Smooth muscle cell (in vitro differentiated cells): ENCODE measurements at regions not wholly inside any gene's neighbourhood (a gene's known extent, or its start where the extent isn't known, plus 50 kb on each side); places are given as distances from the start of the nearest gene placed in this dataset.

Source experiments
- DNase-seq: peaks from one replicate; lab custom pipeline; 2025; ENCODE audit not compliant: unreplicated experiment; lab: John Stamatoyannopoulos, UW
- H2AFZ ChIP-seq: fragments of 200-600 bp; sonication (generic); 2 replicates; pipeline ENCODE4 v1.6.0; 2016; ENCODE audit warnings: antibody characterized with exemption, low read depth, mild to moderate bottlenecking
- H3F3A ChIP-seq: fragments of 200-600 bp; sonication (generic); 2 replicates; pipeline ENCODE4 v1.6.0; 2017; ENCODE audit warnings: antibody characterized with exemption, low read depth
- H3K27ac ChIP-seq: fragments of 200-600 bp; sonication (generic); 2 replicates; pipeline ENCODE4 v1.5.1; 2016; ENCODE audit warnings: low read depth, mild to moderate bottlenecking
- H3K27me3 ChIP-seq: fragments of 200-600 bp; sonication (generic); 2 replicates; pipeline ENCODE4 v1.6.1; 2016; ENCODE audit warnings: low read depth, mild to moderate bottlenecking
- H3K36me3 ChIP-seq: fragments of 200-600 bp; sonication (generic); 2 replicates; pipeline ENCODE4 v1.5.1; 2016; ENCODE audit warnings: low read depth
- H3K4me1 ChIP-seq: fragments of 200-600 bp; sonication (generic); 2 replicates; pipeline ENCODE4 v1.5.1; 2016; ENCODE audit warnings: low read depth
- H3K4me2 ChIP-seq: fragments of 200-600 bp; sonication (generic); 2 replicates; pipeline ENCODE4 v1.6.0; 2016; ENCODE audit warnings: mild to moderate bottlenecking
- H3K4me3 ChIP-seq: fragments of 200-600 bp; sonication (generic); 2 replicates; pipeline ENCODE4 v1.5.1; 2016; ENCODE audit warnings: mild to moderate bottlenecking
- H3K79me2 ChIP-seq: fragments of 200-600 bp; sonication (generic); 2 replicates; pipeline ENCODE4 v1.6.0; 2016; ENCODE audit warnings: low read depth, mild to moderate bottlenecking
- H3K9ac ChIP-seq: fragments of 200-600 bp; sonication (generic); 2 replicates; pipeline ENCODE4 v1.6.0; 2016; ENCODE audit warnings: low read depth
- H3K9me3 ChIP-seq: fragments of 200-600 bp; sonication (generic); replicated peaks from 2 replicates; pipeline ENCODE4 v1.5.1; 2016; ENCODE audit warnings: low read depth
- H4K20me1 ChIP-seq: fragments of 200-600 bp; sonication (generic); 2 replicates; pipeline ENCODE4 v1.6.0; 2016; ENCODE audit warnings: low read depth
- WGBS: methylation state at CpG from one replicate; pipeline ENCODE4 v1.1.7; 2016; ENCODE audit warnings: low lambda C conversion rate; 5-methylcytosine and 5-hydroxymethylcytosine counted together
- TF ChIP-seq, protein P1 (sequence below): fragments of 200-600 bp; sonication (generic); IDR thresholded peaks from 2 replicates; pipeline ENCODE4 v1.5.1; 2017; ENCODE audit warnings: borderline replicate concordance, mild to moderate bottlenecking, antibody characterized with exemption; ENCODE audit not compliant: insufficient read depth, poor library complexity, severe bottlenecking

DNA sequence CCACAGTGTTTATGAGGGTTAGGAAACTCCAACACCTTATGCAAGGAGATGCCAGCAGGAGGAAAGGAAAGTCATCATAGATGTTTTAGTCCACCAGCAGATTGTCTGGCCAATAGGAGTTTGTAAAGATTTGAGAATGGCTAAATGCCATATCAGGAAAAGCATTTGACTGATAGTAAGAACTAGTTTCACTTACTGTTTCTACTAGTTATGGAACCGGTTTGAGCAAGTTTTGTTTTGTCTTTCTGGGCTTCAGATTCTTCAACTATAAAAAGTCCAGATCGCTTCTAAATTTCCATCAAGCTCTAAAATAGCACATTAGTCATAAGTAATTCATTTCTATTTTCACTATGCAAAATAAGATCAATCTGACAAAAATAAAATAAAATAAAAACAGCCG is 254.8 kb upstream of the TMCO5A start:
- Histone ChIP-seq H3K9me3 (no peaks in the 10 kb centered on the region), H3K36me3 (no peaks in the 10 kb centered on the region), H3K79me2 (no peaks in the 10 kb centered on the region), H4K20me1 (no peaks in the 10 kb centered on the region), H3K4me1 (no peaks in the 10 kb centered on the region), H3K4me2 (no peak overlapping the region), H3K9ac (no peak overlapping the region), H3K4me3 (no peak overlapping the region), H2AFZ (no peak overlapping the region), H3F3A (no peaks in the 10 kb centered on the region), H3K27me3 (no peaks in the 10 kb centered on the region), H3K27ac (no peak overlapping the region)
- 92% methylated on average over 3 of the region's 3 CpGs for WGBS
- TF ChIP-seq, protein P1, sequence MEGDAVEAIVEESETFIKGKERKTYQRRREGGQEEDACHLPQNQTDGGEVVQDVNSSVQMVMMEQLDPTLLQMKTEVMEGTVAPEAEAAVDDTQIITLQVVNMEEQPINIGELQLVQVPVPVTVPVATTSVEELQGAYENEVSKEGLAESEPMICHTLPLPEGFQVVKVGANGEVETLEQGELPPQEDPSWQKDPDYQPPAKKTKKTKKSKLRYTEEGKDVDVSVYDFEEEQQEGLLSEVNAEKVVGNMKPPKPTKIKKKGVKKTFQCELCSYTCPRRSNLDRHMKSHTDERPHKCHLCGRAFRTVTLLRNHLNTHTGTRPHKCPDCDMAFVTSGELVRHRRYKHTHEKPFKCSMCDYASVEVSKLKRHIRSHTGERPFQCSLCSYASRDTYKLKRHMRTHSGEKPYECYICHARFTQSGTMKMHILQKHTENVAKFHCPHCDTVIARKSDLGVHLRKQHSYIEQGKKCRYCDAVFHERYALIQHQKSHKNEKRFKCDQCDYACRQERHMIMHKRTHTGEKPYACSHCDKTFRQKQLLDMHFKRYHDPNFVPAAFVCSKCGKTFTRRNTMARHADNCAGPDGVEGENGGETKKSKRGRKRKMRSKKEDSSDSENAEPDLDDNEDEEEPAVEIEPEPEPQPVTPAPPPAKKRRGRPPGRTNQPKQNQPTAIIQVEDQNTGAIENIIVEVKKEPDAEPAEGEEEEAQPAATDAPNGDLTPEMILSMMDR, result no peak
- DNase-seq, result no peak

GRCh38 chr15:37682304-37682703 is 252.1 kb upstream of the TMCO5A start:
- Histone ChIP-seq H3F3A (no peaks in the 10 kb centered on the region), H3K27ac (no peak overlapping the region), H4K20me1 (no peaks in the 10 kb centered on the region), H3K9me3 (no peaks in the 10 kb centered on the region), H3K36me3 (no peaks in the 10 kb centered on the region), H2AFZ (no peak overlapping the region), H3K27me3 (no peaks in the 10 kb centered on the region), H3K9ac (no peak overlapping the region), H3K4me3 (no peak overlapping the region), H3K4me1 (no peaks in the 10 kb centered on the region), H3K79me2 (no peaks in the 10 kb centered on the region), H3K4me2 (no peak overlapping the region)
- 63% methylated on average over 4 of the region's 4 CpGs for WGBS
- no peak for DNase-seq
- TF ChIP-seq, protein P1, result peak; percentile 22

- no peak overlapping the region for H3K4me2 ChIP-seq
- DNase-seq, result no peak
These were observed 242.5 kb upstream of the TMCO5A start for GRCh38 chr15:37691911-37692310.

GRCh38 chr15:37693926-37694325 is 240.5 kb upstream of the TMCO5A start:
- Histone ChIP-seq H3K4me2 (no peak overlapping the region), H3F3A (no peaks in the 10 kb centered on the region), H3K4me1 (no peaks in the 10 kb centered on the region), H3K36me3 (no peaks in the 10 kb centered on the region), H3K4me3 (no peak overlapping the region), H2AFZ (no peak overlapping the region), H3K27me3 (no peaks in the 10 kb centered on the region), H3K27ac (no peak overlapping the region), H3K9ac (no peak overlapping the region), H3K79me2 (no peaks in the 10 kb centered on the region), H4K20me1 (no peaks in the 10 kb centered on the region), H3K9me3 (no peaks in the 10 kb centered on the region)
- TF ChIP-seq, protein P1, result no peak
- 94% methylated on average over 3 of the region's 3 CpGs for WGBS
- no peak for DNase-seq

More at GRCh38 chr15:37691911-37692310, 242.5 kb upstream of the TMCO5A start:
- TF ChIP-seq, protein P1, result no peak
- H3F3A ChIP-seq, result no peaks in the 10 kb centered on the region
- peak overlapping the region; percentile 16 for H2AFZ ChIP-seq
- H3K9ac ChIP-seq, result no peak overlapping the region
- no peak overlapping the region for H3K27ac ChIP-seq
- H3K4me3 ChIP-seq, result no peak overlapping the region
- no peaks in the 10 kb centered on the region for H3K36me3 ChIP-seq
- H4K20me1 ChIP-seq, result no peaks in the 10 kb centered on the region
- no peaks in the 10 kb centered on the region for H3K9me3 ChIP-seq
- no peaks in the 10 kb centered on the region for H3K79me2 ChIP-seq
- 67% methylated on average over 4 of the region's 4 CpGs for WGBS
- H3K27me3 ChIP-seq, result no peaks in the 10 kb centered on the region
- no peaks in the 10 kb centered on the region for H3K4me1 ChIP-seq
